Vagina (tissue), 2 donors: ENCODE measurements at regions not wholly inside any gene's neighbourhood (a gene's known extent, or its start where the extent isn't known, plus 50 kb on each side); places are given as distances from the start of the nearest gene placed in this dataset.

ENCODE experiments used
- POLR2A ChIP-seq, 2 donors: fragments of 450-650 bp; IDR thresholded peaks; one replicate each; pipeline ENCODE4 v1.6.1; 2017; ENCODE audit warnings: antibody characterized with exemption in 2 of 2, mild to moderate bottlenecking in 2 of 2, moderate library complexity in 2 of 2
- POLR2AphosphoS5 ChIP-seq, 2 donors: sonication (generic); formaldehyde crosslinking; IDR thresholded peaks; one replicate each; pipeline ENCODE4 v1.9.0; 2017; ENCODE audit warnings: antibody characterized with exemption in 2 of 2, mild to moderate bottlenecking in 2 of 2, low read depth in 1 of 2; ENCODE audit not compliant: insufficient read depth in 1 of 2
- TF ChIP-seq, protein P1 (sequence below), 3 experiments: fragments of 450-650 bp in 2 of 3; fragments of 200-600 bp in 1 of 3; sonication (generic) in 1 of 3; IDR thresholded peaks; one replicate each; pipeline ENCODE4 v1.5.1; 2017 to 2019; ENCODE audit warnings: antibody characterized with exemption in 3 of 3, mild to moderate bottlenecking in 2 of 3, moderate library complexity in 2 of 3

DNA sequence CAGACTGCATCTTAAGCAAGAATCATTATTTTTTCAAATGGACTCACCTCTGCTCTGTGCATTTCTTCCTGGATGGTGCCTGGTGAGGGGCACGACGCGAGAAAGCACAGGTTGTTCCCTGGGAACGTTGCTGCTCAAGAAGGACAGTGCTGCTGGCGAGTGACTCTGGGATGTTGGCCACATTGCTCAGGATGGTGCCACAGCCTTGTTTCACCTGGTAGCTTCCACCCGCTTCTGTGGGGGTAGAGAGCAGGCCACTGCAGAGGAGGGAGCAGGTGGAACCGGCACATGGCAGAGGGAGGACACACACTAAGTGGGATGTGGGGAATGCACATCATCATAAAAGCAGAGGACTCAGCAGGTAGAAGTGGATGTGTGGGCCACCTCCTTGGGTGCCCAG is 444.7 kb downstream of the TCERG1L start:
- TF ChIP-seq, protein P1, sequence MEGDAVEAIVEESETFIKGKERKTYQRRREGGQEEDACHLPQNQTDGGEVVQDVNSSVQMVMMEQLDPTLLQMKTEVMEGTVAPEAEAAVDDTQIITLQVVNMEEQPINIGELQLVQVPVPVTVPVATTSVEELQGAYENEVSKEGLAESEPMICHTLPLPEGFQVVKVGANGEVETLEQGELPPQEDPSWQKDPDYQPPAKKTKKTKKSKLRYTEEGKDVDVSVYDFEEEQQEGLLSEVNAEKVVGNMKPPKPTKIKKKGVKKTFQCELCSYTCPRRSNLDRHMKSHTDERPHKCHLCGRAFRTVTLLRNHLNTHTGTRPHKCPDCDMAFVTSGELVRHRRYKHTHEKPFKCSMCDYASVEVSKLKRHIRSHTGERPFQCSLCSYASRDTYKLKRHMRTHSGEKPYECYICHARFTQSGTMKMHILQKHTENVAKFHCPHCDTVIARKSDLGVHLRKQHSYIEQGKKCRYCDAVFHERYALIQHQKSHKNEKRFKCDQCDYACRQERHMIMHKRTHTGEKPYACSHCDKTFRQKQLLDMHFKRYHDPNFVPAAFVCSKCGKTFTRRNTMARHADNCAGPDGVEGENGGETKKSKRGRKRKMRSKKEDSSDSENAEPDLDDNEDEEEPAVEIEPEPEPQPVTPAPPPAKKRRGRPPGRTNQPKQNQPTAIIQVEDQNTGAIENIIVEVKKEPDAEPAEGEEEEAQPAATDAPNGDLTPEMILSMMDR (IDR thresholded peaks at IDR 0.05) = no peak
- TF ChIP-seq POLR2A (IDR thresholded peaks at IDR 0.05) = no peak
- TF ChIP-seq POLR2AphosphoS5 (IDR thresholded peaks at IDR 0.05; ENCODE audit: insufficient read depth in 1 of 2, low read depth in 1 of 2) = no peak
